ENCODE measurements at regions not wholly inside any gene's neighbourhood (a gene's known extent, or its start where the extent isn't known, plus 50 kb on each side); places are given as distances from the start of the nearest gene placed in this dataset.

DNA sequence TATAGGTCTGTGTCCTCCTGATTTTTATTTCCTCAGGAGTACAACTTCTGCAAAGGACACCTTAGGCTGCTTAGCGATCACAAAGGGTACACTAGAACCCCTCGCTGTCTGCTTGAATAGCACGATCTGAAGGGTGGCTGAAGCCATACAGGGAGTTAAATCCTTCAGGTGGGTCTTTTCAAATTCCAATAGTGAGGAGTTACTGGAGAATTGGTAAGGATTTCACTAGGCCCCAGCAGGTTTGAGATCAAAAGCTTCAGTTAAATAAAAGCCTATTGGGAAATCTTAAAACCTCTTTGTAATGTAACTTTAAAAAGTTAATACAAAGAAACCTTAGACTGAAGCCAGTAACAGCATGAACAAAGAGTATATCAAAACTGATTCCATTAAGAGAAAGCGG, 613.1 kb downstream of the ZEB2 start:
- DNase-seq = no peak

GRCh38 chr2:143905587-143905986, 614.3 kb downstream of the ZEB2 start:
- no peak for DNase-seq

GRCh38 chr2:143903172-143903856, 616.6 kb downstream of the ZEB2 start:
- DNase-seq = no peak

GRCh38 chr2:143901185-143901842, 618.6 kb downstream of the ZEB2 start:
- DNase-seq = no peak

DNA sequence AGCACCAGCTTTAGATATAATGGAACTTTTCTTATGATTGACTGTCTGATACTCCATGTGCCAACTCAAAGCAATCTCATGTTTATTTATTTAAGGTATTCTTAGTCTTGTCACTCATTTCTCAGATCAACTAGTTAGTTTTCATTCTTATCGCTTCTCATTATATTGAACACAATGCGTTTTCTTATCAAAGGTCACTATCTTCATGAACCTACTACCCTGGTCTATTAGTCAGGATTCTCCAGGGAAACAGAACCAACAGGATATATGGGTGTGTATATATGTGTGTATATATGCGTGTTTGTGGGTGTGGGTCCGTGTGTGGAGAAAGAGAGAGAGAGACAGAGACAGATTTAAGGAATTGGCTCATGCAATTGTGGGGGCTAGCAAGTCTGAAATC, 619.9 kb downstream of the ZEB2 start:
- no peak for DNase-seq

GRCh38 chr2:143893371-143893770, 626.5 kb downstream of the ZEB2 start:
- DNase-seq = no peak

GRCh38 chr2:143891879-143892308, 628.0 kb downstream of the ZEB2 start:
- DNase-seq = no peak

DNA sequence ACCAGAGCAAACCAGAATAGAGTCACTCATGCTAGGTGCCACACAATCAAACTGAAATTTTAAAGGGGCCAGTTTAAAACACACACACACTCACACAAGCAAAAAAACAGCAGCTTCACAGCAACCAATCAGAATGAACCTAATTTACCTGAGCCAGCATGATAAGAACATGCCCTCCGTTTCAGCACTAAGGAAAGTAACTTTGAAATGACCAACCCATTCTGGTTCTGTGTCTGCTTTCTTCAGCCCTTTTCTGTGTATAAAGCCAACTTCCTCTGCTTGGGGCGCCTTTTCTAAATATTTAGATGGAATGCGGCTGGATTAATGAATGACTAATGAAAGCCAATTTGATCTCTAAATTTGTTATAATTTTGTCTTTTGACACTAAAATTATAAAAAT, 629.1 kb downstream of the ZEB2 start:
- DNase-seq = no peak

- no peak for DNase-seq
Observed at GRCh38 chr2:143889216-143889615, 630.7 kb downstream of the ZEB2 start.

DNA sequence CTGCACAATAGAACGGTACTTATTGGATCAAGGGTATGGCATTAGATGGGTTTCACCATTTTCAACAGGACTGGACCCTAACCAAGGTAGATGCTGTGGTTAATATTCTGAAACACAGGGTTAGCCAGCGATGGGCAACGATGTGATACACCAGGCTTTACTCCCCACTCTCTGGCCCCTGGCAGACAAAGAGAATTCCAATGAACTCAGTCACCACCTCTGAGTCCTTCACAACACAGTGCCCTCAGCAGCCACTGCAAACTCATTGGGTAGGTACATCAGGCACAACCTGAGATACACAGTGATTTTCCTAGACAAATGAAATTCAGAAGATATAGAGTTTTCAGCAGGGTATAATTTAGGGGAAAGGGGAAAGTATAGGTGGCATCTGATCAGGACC, 634.5 kb downstream of the ZEB2 start:
- no peak for DNase-seq

GRCh38 chr2:143881246-143881645, 638.7 kb downstream of the ZEB2 start:
- no peak for DNase-seq

- no peak for DNase-seq
Observed at GRCh38 chr2:143877876-143878530, 641.9 kb downstream of the ZEB2 start.

- DNase-seq = no peak
Observed at GRCh38 chr2:143877056-143877455, 642.9 kb downstream of the ZEB2 start.

DNA sequence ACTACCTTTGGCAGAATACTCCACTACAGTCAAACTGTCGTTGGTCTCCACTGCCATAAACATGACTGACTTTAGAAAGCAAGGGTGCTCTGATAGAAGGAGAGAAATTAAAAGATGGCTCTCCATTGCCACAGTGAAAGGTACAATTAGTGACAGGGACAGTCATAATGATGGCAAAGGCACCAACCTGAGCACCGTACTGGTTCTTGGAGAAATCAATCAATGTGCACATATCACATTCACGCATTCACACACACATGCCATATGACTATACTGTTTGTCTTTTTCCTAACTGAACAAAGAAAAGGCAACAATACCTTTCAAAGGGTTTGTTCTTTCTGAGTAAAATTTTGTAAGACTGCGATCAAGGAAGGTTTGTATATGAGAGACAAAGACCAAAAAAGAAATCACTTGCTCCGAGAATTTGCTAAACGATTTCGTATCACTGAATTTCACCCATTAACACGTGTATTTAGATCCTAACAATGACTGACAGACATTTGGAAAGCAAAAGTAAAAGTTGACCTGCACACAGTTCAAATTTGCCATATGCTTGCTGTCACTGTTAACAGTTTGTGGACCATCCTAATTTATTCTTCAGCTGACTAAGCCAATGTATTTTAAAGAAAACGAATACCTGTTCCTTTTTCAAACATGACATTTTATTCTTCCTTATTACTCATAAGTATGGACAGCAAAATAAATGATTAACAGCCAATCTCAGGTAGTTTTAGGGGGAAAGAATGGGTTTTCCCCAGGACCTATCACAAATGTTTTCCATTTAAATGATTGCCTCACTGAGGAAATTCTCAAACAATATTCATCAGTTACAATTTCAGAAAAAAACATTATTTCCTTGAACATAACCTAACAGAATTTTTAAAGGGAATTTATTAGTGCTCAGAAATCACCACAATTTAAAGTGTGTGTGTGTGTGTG, 644.4 kb downstream of the ZEB2 start:
- DNase-seq = no peak

- DNase-seq = no peak
Observed at GRCh38 chr2:143873886-143874285, 646.0 kb downstream of the ZEB2 start.

- DNase-seq = no peak
Observed at GRCh38 chr2:143870696-143871095, 649.2 kb downstream of the ZEB2 start.

- DNase-seq = no peak
Observed at GRCh38 chr2:143856978-143857377, 662.9 kb downstream of the ZEB2 start.

GRCh38 chr2:143852759-143853158, 667.2 kb downstream of the ZEB2 start:
- DNase-seq = no peak

- no peak for DNase-seq
Observed at GRCh38 chr2:143850084-143850483, 669.8 kb downstream of the ZEB2 start.

- DNase-seq = no peak
Observed at GRCh38 chr2:143847257-143847656, 672.7 kb downstream of the ZEB2 start.

DNA sequence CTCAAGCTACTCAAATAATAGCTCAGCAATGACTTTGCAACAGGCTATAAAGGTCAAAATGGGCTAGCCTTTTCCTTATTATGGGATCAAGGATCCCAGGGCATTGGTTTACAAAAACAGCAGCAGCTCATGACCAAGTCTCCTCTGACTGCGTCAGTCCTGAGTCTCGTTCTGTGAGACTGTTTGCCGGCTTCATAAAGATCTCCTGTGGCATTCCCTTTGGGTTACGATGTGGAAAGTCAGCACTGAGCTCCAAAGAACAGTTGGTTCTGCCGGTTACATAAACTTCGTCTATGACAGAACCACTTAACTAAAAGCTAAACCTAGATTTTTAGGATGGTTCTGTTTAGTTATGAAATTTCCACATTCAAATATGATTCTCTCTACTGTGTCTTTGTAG, 674.9 kb downstream of the ZEB2 start:
- DNase-seq = no peak

DNA sequence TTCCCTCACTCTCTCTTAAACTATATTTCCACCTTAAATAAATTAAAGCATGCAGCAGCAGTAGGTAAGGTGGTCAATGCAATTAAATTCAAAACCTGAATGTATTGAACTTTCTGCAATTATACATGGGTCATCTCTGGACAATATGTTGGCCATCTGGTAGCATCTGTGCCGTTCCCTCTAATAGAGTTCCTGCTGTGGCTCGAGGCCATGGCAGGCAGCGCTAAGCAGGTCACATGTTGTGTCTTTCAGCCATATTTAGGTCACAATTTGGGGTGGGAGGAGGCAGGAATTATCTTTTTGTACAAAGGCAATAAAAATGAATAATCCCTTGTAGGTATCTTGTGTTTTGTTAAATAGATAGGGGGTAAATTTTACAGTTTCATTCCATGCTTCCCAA, 676.2 kb downstream of the ZEB2 start:
- DNase-seq = no peak

GRCh38 chr2:143842836-143843235, 677.1 kb downstream of the ZEB2 start:
- no peak for DNase-seq
